NCI-H1048 (cell line): ENCODE measurements at regions not wholly inside any gene's neighbourhood (a gene's known extent, or its start where the extent isn't known, plus 50 kb on each side); places are given as distances from the start of the nearest gene placed in this dataset.
"Not testable (repeated sequence)": the region's sequence is repeated elsewhere in the genome, so short reads cannot be mapped to it uniquely, and the experiment has no call there.

ENCODE experiments used
- DNase-seq: peaks from one replicate; lab custom pipeline; 2025; lab: John Stamatoyannopoulos, UW

DNA sequence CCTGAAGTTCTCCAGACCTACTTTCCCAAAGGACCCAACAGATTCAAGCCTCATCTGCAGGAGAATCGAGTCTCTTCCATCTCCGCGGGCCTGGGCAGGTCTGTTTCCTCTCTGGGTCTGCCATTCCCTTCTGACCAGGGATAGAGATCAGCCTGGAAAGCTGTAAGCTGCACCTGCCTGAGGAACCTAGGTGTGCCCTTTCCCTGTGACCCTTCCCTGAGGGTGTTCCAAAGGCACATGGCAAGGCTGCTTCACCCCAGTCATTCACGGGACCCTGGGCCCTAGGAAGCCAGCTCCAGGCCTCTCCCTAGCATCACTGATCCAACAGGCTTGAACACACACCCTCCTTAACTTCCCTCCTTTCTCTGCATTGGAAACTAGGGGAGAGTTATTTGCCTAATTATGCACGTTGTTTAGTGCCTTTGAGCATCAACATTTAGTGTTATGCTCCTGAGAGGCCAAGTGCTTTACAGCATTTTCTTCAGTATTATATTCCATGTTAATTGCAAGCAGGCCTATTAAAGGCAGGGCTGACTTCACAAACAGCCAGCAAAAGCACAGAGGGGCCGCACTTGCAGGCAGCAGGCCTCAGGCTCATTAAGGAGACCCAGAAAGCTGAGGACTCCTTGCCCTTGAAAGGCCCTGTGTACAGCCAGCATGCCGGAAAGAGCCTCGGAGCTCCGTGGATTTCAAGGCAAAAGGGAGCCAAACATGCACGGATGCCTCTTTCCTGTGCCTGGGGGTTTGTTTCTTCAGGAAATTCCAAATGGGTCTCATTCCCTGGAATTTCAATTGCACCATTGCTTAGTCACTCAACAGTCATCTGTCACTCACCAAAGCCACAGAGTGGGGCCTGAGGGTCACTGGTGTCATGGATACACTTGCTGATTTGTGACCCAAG lies 91.0 kb upstream of the FAM20C start:
- no peak for DNase-seq

DNA sequence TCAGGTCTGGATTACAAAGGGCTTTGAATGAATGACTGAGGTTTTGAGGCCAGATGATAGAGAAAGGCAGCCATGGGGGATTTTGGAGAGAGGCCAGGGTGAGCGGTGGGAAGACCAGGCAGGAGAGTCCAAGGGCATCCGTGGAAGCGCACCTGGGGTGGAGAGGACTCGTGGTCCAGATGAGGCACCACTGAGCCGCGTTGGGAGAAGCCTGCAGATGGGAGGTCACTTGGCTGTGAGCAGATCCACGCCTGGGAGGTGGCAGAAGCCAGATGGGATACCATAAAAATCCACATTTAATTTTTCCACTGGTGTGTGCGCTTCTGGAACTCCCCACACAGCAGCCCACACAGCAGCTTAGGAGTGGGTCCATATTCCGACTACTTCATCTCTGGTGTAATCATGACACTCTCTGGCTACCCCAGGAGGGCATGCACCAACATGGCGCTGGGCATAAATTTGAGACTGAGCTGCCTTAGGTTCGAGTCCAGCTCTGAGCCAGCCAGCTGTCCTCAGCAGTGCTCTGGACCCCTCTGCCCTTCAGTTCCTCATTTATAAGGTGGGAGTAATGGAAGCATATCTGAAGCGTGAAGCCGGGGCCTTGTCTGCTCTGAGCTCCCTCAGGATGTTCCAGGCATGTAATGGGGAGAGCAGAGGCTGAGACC lies 90.2 kb upstream of the FAM20C start:
- DNase-seq, result no peak

DNA sequence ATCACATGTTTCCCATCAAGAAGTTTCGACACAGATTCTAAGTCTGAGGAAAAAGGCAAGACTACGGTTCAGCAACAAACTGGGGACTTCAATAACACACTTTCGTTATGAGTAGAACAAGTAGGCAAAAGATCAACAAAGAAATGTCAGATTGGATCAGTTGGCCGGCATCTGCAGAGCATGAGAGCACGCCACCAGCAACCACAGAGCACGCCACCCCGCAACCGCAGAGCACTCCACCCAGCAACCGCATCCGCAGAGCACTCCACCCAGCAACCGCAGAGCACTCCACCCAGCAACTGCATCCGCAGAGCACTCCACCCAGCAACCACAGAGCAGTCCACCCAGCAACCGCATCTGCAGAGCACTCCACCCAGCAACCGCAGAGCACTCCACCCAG lies 89.7 kb upstream of the FAM20C start:
- no peak for DNase-seq

DNA sequence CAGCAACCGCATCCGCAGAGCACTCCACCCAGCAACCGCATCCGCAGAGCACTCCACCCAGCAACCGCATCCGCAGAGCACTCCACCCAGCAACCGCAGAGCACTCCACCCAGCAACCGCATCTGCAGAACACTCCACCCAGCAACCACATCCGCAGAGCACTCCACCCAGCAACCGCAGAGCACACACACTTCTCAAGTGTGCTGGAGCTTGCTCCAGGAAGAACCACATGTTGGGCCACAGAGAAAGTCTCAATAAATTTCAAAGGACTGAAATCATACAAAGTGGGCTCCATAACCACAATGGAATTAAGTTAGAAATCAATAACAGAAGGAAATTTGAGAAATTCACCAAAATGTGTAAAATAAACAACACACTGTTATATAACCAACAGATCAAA lies 88.4 kb upstream of the FAM20C start:
- not testable (repeated sequence) for DNase-seq

DNA sequence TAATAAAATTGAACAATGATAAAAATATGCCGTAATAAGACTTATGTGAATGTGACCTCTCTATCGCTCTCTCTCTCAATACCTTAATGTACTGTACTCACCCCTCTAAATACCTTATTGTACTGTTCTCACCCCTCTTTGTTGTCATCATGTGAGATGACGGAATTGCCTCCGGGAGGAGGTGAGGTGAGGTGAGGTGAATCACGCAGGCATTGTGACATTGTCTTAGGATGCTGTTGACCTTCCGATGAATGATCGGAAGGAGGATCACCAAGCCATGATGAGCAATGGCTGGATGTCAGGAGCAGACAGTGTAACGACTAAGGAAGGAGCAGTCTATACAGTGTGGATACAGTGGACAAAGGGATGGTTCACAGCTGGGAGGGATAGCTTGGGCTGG lies 87.4 kb upstream of the FAM20C start:
- DNase-seq, result no peak

DNA sequence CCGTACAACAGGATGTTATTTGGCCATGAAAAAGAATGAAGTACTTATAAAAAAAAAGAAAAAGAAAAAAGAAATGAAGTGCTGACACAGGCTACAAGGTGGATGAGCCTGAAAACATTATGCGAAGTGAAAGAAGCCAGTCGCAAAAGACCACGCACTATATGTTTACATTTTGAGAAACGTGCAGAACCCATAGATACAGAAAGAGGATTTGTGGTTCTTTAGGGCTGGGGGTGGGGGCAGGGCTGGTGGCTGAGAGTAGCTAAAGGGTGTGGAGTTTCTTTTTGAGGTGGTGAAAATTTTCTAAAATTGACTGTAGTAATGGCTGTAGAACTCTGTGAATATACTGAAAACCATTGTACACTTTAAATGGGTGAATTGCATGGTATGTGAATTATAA lies 86.0 kb upstream of the FAM20C start:
- no peak for DNase-seq

DNA sequence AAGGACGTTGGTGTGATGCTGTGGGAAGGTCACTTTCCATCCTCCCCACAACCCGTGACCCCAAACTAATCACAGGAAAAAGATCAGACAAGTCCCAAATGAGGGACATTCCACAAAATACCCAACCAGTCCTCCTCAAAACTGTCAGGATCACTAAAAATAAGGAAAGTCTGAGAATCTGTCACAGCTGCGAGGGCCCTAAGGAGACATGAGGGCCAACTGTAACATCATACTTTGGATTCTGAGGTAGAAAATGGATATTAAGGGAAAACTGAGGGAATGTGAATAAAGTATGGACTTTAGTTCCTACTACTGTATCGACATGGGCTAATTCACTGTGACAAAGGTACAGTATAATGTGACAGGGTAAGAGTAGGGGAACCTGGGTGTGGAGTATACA lies 85.1 kb upstream of the FAM20C start:
- DNase-seq, result no peak

DNA sequence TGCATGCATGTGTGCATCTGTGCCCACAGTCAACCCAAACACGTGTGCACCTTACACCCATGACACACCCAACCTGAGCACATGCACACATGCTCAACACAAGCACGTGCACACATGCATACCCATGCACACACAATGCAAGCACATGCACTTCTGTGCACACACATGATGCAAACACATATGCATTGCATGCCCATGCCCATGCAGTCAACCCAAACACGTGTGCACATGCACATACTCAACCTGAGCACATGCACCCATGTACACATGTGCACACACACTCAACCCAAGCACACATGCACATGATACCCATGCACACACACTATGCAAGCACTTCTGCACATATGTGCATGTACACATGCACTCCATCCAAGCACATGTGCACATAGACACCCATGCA lies 84.5 kb upstream of the FAM20C start:
- DNase-seq, result no peak

DNA sequence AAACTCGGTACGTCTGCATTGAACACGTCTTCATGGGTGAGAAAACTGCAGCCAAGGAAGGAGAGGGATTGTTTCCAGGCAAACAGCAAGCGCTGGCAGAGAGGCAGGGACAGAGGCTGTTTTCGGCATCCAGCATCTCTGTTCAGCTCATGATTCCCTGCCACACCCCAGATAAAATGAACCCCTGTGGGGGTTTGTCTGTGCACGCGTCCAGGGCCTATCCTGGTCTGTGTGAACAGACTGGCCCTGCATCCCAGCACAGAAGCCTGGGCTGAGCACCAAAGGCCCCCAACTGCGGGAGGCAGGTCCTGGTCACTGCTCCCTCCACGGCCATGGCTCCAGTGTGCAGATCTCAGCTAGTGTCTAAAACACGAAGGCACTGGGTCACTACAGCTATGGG lies 83.3 kb upstream of the FAM20C start:
- no peak for DNase-seq

DNA sequence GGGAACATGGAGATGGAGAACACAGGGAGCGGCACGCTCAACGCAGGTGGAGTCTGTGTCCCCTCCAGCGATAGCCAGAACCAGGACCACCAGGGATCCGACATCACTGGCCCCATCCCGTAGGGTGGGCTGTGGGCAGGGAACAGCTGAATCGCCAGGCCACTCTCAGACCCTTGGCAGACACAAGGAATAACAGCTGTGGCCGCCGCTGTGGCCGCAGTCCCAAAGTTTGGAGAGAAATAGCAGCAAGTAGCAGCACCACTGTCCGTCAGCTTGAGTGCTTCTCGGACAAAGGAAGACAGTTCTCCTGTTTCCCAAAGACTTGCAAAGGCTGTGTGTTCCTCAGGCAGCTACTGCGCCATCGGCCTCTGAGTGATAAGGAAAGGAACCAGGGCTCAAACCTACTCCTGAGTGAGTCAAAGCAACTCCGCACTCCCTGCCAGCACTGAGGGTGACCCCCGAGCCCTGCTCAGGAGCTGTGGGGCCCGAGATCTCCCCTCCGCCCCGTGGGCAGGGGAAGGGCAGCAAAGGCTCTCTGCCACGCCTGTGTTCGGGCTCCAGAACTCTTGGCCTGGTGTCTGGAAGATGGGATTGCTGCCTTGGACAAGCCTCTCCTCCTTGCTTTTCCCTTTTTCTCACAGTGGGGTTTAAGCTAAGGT lies 82.3 kb upstream of the FAM20C start:
- DNase-seq, result no peak

DNA sequence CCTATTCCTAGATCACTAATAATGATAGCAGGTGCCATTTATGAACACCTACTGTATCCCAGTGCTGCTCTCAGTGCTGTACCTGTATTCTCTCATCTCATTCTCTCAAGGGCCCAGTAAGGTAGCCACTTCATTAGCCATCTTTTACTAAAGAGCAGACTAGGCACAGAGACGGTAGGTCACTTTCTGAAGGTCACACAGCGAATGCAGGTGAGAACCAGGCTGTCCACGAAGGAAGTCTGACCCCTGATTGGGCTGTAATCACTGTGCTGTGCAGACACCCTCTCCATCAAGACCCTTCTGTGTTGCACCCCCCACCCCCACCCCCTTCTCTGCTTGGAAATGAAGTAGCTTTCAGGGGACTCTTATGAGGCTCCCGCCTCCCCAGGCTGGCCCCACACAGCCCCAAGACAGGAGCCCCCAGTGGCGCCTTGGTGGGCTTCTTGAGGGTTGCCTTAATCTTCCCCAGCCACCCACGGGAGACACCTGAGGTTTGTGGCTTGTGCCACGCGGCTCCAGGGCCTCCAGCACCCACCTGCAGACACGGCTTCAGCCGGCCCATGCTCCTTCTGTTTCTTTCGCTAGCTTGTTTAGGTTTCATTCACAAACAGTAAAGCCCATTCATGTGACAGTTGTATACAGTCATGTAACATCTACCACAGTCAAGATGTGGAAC lies 81.7 kb upstream of the FAM20C start:
- DNase-seq, result no peak

DNA sequence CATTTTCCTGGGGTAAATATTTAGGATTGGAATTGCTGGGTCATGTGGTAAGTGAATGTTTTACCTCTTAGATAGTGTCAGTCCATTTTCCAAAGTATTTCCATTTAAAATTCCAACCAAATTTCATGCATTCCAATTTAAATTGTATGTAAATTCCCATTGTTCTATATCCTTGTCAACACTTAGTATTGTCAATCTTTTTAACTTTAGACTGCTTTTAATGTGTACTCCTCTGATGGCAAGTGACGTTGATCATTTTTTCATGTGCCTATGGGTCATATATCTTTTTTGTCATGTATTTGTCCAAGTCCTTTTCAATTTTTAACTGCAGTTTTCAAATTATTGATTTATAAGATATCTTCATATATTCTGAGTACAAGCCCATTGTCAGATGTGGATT lies 80.8 kb upstream of the FAM20C start:
- no peak for DNase-seq

DNA sequence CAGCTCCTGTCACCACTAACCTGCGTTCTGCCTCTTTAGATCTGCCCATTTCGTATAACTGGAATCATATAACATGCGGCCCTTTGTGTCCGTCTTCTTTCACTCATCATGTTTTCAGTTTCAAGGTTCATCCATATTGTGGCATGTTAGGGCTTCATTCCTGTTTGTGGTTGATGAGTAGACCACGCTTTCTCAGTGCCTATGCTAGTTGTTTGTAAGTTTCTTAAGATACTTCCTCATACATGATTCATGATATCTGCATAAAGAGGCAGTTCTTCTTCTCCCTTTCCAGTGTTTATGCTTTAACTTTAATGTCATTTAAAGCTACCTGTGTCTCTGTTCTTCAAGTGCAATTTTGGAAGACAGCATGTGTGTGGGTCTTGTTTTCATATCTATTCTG lies 79.5 kb upstream of the FAM20C start:
- DNase-seq, result no peak

DNA sequence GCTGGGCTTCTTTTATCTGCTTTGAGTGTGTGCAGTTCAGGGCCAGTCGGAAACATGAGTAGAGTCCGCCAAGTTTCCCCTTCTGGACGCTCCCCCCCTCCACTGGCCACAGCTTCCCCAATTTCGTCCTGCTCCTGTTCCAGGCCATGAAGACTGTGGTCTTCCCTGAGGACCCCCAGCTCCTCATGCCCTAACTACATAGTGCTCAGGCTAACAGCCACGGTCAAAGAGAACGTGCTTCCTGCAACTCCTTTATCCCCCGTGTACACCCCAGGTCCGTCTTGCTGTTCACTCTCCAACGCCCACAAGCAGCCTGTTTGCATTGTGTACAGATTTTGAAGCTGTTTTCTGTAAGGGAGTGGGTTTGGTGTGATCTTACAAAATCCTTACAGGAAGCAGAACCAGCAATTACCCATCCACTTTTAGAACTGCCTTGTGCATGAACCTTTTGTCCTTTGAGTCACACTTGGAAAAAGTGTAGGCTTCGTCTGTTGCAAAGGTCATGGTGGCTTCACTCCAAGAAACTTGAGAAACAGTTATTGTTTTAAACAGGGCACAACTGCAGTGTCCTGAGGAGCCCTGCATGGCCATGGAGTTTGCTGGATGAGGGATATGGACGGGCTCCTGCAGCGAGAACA lies 77.0 kb upstream of the FAM20C start:
- DNase-seq, result no peak

DNA sequence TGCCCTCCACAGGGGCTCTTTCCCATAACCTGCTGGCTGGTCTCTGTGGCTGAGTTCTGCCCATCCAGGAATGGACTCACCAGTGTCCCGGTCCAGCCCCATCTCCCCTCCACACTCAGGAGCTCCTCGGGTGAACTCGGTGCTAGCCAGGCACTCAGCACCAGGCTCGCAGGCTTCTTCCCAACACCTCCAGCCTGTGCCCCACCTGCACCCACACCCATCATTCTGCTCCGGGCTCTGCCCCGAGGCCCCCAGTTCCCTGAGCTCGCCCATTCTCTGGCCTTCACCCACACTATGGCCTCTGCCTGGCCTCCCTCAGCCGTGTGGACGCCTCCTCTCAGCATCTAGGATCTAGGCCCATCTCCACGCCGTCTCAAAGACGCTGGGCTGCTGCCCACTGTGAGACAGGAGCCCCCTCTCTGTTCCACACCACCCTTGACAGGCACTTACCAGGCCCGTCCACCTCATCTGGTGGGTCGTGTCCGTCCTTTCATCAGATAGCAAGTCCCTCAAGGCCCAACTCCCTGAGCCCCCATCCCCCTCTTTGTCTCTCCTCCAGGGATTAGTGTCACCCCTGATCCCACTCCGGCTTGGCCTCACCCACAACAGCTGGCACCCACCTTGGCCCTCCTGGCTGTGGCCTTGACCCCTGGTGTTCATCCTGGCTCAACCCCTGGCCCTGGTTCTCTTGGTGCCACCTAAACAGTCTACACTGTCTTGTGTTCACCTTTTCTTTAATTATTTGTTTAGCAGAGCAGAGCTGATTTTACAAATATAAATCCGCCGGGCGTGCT lies 76.0 kb upstream of the FAM20C start:
- DNase-seq, result no peak

DNA sequence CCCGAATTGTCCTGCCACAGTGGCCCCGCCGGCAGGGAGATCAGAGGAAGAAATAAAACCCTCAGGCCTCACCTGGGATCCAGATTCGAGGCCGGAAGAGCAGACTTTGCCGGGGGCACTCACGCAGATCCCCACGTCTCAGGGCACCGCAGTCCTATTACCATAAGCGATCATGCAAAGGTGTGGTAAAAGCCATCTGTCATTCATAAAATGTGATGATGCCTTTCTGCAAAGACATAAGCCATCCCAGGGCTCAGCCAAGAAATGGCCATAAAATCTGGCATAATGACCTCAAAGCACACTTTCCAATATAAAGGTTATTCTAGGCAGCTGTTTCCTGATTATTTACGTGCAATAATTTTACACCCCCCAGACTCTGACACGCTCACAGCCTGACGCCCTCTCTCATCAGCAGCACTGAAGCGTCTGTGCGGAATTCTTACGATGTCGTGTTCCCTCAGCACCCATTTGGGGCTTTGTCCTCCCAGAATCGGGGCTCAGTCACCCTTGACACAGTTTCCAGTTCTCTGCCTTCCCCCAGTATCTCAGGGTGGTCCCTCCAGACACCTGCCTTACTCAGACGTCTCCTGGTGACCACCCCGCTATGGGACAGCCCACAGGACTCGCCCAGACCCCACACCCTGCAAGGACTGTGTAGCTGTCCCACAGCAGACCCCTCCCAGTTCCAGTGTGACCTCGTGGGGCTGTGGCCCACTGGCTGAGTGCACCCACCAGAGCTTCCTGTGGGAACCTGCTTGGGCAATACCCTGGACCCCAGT lies 74.3 kb upstream of the FAM20C start:
- no peak for DNase-seq

DNA sequence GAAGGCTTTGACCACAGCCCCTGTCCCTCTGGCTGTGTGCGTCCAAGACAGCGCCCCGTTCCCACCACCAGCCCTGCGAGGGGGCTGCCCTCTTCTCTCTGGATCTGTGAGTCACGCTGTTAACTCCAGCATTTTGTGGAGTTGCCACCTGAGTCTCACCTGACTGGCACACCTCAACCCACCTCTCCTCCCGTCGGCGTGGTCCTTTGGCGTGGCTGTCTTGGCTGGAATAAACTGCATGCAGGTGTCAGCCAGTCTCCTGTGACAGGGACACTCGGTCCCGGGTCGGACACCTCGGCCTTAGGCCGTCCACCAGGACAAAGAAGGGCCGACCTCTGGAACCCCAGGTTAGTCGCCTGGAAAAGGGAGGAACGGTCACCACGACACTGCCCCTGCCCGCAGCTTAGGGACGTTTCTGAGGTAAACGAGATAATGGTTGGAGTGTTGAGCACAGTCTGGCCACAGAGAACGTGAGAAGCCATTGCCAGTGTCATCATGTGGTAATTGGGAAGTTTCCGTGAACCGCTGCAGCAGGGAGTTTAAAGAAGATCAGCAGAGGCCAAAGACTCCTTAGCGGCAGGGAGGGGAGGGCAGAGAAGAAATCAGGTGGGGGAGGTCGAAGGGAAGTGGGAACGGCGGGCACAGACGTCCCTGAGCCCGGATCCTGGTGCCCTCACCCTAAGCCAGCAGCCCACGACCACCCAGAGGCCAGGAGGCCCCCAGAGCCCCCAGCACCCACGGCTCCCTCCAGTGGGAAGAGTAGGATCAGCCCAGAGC lies 73.6 kb upstream of the FAM20C start:
- no peak for DNase-seq

DNA sequence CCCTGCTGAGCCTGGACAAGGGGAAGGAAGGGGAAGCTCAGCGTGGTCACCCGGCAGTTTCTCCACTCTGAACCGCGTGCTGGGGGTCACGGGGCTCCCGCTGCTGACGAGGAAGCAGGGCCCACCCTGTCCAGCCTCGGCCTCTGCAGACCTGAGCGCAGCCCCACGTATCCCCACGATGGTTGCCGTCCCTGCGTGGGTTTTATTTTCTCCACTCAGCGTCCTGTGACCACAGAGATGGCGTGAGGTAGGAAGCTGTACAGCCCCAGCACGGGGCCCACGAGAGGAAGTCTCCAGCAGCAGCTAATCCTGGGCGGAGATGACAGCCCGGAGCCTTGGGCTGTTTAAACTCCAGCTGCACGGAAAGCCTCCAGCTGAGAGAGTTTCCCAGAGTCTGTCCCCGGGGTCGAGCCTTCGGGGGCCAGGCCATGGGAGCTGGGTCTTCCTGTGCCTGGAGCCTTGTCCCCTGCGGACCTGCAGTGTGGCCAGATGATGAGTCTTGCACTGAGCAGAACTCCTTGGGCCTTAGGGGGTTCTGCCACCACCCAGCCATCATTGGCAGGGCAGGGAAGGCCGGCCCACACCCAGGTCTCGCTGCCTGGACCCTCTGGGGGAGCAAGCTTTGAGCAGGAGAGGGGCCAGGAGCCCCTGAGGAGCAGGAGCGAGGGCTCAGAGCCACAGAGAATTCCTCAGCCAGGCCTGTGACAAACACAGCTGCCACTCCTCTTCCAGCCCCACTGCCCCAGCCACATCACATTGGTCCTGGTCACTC lies 72.8 kb upstream of the FAM20C start:
- DNase-seq, result no peak
